ENCODE measurements at regions not wholly inside any gene's neighbourhood (a gene's known extent, or its start where the extent isn't known, plus 50 kb on each side); places are given as distances from the start of the nearest gene placed in this dataset.

DNA sequence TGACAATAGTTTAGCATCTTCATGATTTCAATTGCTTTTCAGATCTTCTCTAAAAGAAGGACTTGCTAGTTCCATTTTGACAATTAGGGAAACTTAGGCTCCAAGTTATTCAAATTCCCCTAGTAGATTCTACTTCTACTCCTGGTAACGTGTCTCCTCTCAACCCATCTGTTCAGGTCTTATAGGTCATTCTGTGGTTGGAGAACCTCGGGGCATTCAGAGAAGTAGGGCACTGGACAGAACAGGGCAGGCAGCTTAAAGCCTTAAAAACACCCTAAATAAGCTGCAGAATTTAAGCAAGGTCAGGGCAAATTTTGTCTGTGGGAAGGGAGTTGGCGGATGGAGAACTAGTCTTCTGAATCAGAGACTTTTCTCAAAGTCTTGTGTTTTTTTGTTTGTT is 132.4 kb downstream of the TMEM174 start:
- Histone ChIP-seq H3K27me3 (ENCODE audit: control insufficient read depth, insufficient read depth, low read length) (peaks cover 13% of the 10 kb centered on the region), H3K27ac (no peak overlapping the region), H3K4me1 (no peaks in the 10 kb centered on the region), H3K79me2 (no peaks in the 10 kb centered on the region), H3K4me3 (ENCODE audit: low read depth, low read length) (no peak overlapping the region), H3K9me3 (ENCODE audit: control insufficient read depth, low read length) (no peaks in the 10 kb centered on the region), H3K9ac (no peak overlapping the region), H3K4me2 (ENCODE audit: low read length) (no peak overlapping the region), H2AFZ (no peak overlapping the region), H3K36me3 (ENCODE audit: control insufficient read depth, insufficient read depth, low read length) (no peaks in the 10 kb centered on the region)
- TF ChIP-seq, protein P1, sequence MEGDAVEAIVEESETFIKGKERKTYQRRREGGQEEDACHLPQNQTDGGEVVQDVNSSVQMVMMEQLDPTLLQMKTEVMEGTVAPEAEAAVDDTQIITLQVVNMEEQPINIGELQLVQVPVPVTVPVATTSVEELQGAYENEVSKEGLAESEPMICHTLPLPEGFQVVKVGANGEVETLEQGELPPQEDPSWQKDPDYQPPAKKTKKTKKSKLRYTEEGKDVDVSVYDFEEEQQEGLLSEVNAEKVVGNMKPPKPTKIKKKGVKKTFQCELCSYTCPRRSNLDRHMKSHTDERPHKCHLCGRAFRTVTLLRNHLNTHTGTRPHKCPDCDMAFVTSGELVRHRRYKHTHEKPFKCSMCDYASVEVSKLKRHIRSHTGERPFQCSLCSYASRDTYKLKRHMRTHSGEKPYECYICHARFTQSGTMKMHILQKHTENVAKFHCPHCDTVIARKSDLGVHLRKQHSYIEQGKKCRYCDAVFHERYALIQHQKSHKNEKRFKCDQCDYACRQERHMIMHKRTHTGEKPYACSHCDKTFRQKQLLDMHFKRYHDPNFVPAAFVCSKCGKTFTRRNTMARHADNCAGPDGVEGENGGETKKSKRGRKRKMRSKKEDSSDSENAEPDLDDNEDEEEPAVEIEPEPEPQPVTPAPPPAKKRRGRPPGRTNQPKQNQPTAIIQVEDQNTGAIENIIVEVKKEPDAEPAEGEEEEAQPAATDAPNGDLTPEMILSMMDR (IDR thresholded peaks at IDR 0.05): no peak

DNA sequence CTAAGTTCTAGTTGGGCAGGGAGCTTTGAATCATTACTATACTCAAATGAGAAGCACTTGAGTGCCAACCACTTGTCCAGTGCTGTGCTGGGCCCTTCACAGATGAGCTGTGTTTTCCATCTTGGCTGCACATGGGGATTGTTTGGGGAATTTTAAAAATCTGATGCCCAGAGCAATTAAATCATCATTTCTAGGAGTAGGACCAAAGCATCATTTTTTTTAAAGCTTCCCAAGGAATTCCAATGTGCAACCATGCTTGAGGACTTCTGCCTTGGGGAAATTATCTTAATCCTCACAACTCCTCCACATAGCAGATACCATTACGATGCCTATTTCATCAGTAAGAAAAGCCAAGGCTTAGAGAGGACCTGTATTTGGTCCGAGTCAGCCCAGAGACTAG is 131.4 kb downstream of the TMEM174 start:
- H3K79me2 ChIP-seq: no peaks in the 10 kb centered on the region
- H3K4me3 ChIP-seq (ENCODE audit: low read depth, low read length): no peak overlapping the region
- no peaks in the 10 kb centered on the region for H3K4me1 ChIP-seq
- H2AFZ ChIP-seq: no peak overlapping the region
- H3K36me3 ChIP-seq (ENCODE audit: control insufficient read depth, insufficient read depth, low read length): no peaks in the 10 kb centered on the region
- H3K9me3 ChIP-seq (ENCODE audit: control insufficient read depth, low read length): no peaks in the 10 kb centered on the region
- H3K27me3 ChIP-seq (ENCODE audit: control insufficient read depth, insufficient read depth, low read length): peaks cover 13% of the 10 kb centered on the region
- H3K27ac ChIP-seq: no peak overlapping the region
- TF ChIP-seq, protein P1 (IDR thresholded peaks at IDR 0.05): no peak
- H3K4me2 ChIP-seq (ENCODE audit: low read length): no peak overlapping the region
- H3K9ac ChIP-seq: no peak overlapping the region

DNA sequence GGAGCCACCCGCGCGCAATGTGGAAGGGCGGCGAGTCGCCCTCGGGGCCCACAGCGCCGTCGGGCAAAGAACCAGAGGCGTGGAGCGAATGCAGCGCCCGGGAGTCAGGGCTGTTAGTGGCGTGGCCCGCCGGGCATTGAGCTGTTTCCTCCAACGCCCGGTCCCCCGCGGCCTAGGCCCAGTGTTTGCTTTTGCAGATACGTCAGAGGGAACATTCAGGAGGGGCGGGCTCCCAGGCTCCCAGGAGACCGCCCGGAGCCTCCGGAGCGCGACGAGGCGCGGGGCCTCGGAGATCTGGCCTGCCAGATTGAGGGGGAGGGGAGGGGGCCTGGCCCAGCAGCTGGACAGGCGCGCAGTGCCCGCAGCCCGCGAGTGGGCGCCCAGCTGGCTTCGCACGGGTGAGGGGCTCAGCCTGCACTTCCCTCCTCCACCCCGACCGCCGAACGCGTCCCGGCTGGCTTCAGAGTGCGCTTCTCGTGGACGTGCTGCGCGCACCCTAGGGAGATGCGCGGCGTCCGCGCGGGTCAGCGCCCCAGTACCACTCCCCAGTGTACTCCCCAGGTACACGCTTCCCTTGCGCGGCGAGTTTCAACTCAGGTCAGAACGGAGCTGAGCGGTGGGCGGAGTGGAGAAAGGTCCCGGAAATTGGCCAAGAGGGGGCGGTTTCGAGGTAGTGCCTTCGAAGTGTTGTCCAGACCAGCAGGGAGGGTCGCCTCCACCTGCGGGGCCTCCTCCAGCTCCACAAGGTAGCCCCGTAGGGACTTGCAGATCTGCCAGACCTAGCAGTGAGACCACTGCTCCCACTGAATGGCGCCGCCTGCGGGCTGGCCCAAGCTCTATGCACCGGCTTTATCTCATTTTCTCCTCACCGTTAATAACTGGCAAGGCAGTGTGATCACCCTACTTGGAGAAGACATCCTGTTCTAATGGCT is 130.4 kb downstream of the TMEM174 start:
- H3K27me3 ChIP-seq (ENCODE audit: control insufficient read depth, insufficient read depth, low read length): peaks cover 18% of the 10 kb centered on the region
- no peak overlapping the region for H3K4me3 ChIP-seq (ENCODE audit: low read depth, low read length)
- H3K79me2 ChIP-seq: no peaks in the 10 kb centered on the region
- TF ChIP-seq, protein P1 (IDR thresholded peaks at IDR 0.05): no peak
- no peaks in the 10 kb centered on the region for H3K36me3 ChIP-seq (ENCODE audit: control insufficient read depth, insufficient read depth, low read length)
- H3K9ac ChIP-seq: no peak overlapping the region
- no peak overlapping the region for H3K27ac ChIP-seq
- H3K9me3 ChIP-seq (ENCODE audit: control insufficient read depth, low read length): no peaks in the 10 kb centered on the region
- no peak overlapping the region for H3K4me2 ChIP-seq (ENCODE audit: low read length)
- H3K4me1 ChIP-seq: no peaks in the 10 kb centered on the region
- H2AFZ ChIP-seq: no peak overlapping the region

DNA sequence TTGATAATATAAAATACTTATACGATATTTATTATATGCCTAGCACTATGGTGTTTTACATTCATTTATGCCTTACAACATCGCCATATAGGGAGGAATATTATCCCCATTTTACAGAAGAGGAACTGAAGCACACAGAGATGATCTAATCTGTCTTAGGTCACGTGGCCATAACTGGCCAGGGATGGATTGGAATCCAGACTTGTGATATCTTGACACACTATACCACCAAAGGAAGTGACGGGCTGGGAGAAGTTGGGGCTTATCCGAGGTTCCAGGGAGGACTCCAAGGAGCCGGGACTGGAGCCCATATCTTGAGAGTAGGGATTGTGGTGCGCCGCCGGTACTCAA is 129.8 kb downstream of the TMEM174 start:
- Histone ChIP-seq H3K4me3 (ENCODE audit: low read depth, low read length) (no peak overlapping the region), H3K9me3 (ENCODE audit: control insufficient read depth, low read length) (no peaks in the 10 kb centered on the region), H3K9ac (no peak overlapping the region), H3K27ac (no peak overlapping the region), H2AFZ (no peak overlapping the region), H3K79me2 (no peaks in the 10 kb centered on the region), H3K4me2 (ENCODE audit: low read length) (no peak overlapping the region), H3K27me3 (ENCODE audit: control insufficient read depth, insufficient read depth, low read length) (peaks cover 18% of the 10 kb centered on the region), H3K36me3 (ENCODE audit: control insufficient read depth, insufficient read depth, low read length) (no peaks in the 10 kb centered on the region), H3K4me1 (no peaks in the 10 kb centered on the region)
- TF ChIP-seq, protein P1 (IDR thresholded peaks at IDR 0.05): no peak

All from parathyroid adenoma (tissue), 2 donors.